SU-DHL-6 (cell line): ENCODE measurements at regions not wholly inside any gene's neighbourhood (a gene's known extent, or its start where the extent isn't known, plus 50 kb on each side); places are given as distances from the start of the nearest gene placed in this dataset.

ENCODE experiments used
- EZH2phosphoT487 ChIP-seq: fragments of 200-600 bp; sonication (generic), shearing (Covaris generic); conservative IDR thresholded peaks from 2 replicates; pipeline ENCODE4 v1.6.1; 2018; ENCODE audit warnings: mild to moderate bottlenecking, antibody characterized with exemption, low read length, moderate library complexity, mixed read lengths
- TF ChIP-seq, protein P1 (sequence below): fragments of 200-600 bp; sonication (generic); IDR thresholded peaks from one replicate; pipeline ENCODE4 v1.5.1; 2017; ENCODE audit warnings: antibody characterized with exemption, mild to moderate bottlenecking, low read length, moderate library complexity; ENCODE audit not compliant: insufficient read depth, poor library complexity, severe bottlenecking

DNA sequence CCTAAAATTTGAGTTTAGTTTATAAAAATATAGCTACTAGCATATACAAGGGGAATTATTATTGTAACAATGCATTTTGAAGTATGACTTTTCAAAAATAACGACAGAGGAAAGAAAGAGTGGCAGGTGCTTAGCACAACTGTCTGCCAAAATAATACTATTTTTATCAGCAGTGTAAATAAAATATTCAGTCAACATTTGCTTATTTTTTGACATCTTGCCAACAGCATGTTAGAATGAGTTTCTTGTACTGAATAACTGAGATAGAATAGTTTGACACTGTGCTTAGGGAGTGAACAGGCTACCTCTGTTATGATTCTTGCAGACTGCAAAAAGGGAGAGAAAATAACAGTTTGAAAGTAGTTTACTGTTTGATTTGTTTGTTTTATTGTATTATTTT is 909.8 kb downstream of the BRINP3 start:
- TF ChIP-seq, protein P1, sequence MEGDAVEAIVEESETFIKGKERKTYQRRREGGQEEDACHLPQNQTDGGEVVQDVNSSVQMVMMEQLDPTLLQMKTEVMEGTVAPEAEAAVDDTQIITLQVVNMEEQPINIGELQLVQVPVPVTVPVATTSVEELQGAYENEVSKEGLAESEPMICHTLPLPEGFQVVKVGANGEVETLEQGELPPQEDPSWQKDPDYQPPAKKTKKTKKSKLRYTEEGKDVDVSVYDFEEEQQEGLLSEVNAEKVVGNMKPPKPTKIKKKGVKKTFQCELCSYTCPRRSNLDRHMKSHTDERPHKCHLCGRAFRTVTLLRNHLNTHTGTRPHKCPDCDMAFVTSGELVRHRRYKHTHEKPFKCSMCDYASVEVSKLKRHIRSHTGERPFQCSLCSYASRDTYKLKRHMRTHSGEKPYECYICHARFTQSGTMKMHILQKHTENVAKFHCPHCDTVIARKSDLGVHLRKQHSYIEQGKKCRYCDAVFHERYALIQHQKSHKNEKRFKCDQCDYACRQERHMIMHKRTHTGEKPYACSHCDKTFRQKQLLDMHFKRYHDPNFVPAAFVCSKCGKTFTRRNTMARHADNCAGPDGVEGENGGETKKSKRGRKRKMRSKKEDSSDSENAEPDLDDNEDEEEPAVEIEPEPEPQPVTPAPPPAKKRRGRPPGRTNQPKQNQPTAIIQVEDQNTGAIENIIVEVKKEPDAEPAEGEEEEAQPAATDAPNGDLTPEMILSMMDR, result no peak
- TF ChIP-seq EZH2phosphoT487, result no peak
